ENCODE measurements at regions not wholly inside any gene's neighbourhood (a gene's known extent, or its start where the extent isn't known, plus 50 kb on each side); places are given as distances from the start of the nearest gene placed in this dataset.

- no TSS peak for BruUV-seq (replicated peaks)
- Histone ChIP-seq H3K36me3 (ENCODE audit: control insufficient read depth, insufficient read depth, low read length) (no peaks in the 10 kb centered on the region), H3K27me3 (replicated peaks; ENCODE audit: control insufficient read depth, insufficient read depth, low read length) (no peaks in the 10 kb centered on the region), H3K9me3 (no peaks in the 10 kb centered on the region), H3K4me3 (ENCODE audit: low read depth, low read length) (no peak overlapping the region), H3K4me1 (no peaks in the 10 kb centered on the region)
- no peak overlapping the region for H3K4me3 Mint-ChIP-seq (ENCODE audit: unreplicated experiment)
- ChIA-PET CTCF (no interaction called here), POLR2A (no interaction called here)
- H3K9me3 Mint-ChIP-seq (ENCODE audit: unreplicated experiment), result no peaks in the 10 kb centered on the region
- H3K36me3 Mint-ChIP-seq (ENCODE audit: insufficient read depth, unreplicated experiment), result peaks cover 46% of the 10 kb centered on the region
- H3K4me1 Mint-ChIP-seq (ENCODE audit: low read depth, unreplicated experiment), result no peaks in the 10 kb centered on the region
- H3K27ac Mint-ChIP-seq (ENCODE audit: unreplicated experiment), result no peak overlapping the region
- H3K27me3 Mint-ChIP-seq (ENCODE audit: insufficient read depth, unreplicated experiment), result no peaks in the 10 kb centered on the region
- no peak for DNase-seq
- no peak for TF ChIP-seq CTCF (IDR thresholded peaks at IDR 0.05; ENCODE audit: insufficient read depth in 1 of 2, low read depth in 1 of 2, low read length in 1 of 2, severe bottlenecking in 1 of 2, unreplicated experiment in 1 of 2)
- intact Hi-C loops (cut with micrococcal nuclease; ENCODE audit: unreplicated experiment), result no loop called here
Observed at GRCh38 chr12:124413401-124413800, 118.5 kb downstream of the RFLNA start.

GRCh38 chr12:124412646-124413015 is 117.7 kb downstream of the RFLNA start:
- no peak for DNase-seq
- CTCF ChIA-PET, result no interaction called here
- no TSS peak for BruUV-seq (replicated peaks)
- H3K36me3 ChIP-seq (ENCODE audit: control insufficient read depth, insufficient read depth, low read length), result no peaks in the 10 kb centered on the region
- no peak overlapping the region for H3K27ac Mint-ChIP-seq (ENCODE audit: unreplicated experiment)
- no peaks in the 10 kb centered on the region for H3K27me3 Mint-ChIP-seq (ENCODE audit: insufficient read depth, unreplicated experiment)
- no peaks in the 10 kb centered on the region for H3K9me3 ChIP-seq
- H3K4me3 Mint-ChIP-seq (ENCODE audit: unreplicated experiment), result no peak overlapping the region
- peaks cover 50% of the 10 kb centered on the region for H3K36me3 Mint-ChIP-seq (ENCODE audit: insufficient read depth, unreplicated experiment)
- no peaks in the 10 kb centered on the region for H3K4me1 Mint-ChIP-seq (ENCODE audit: low read depth, unreplicated experiment)
- H3K9me3 Mint-ChIP-seq (ENCODE audit: unreplicated experiment), result no peaks in the 10 kb centered on the region
- POLR2A ChIA-PET, result no interaction called here
- TF ChIP-seq CTCF (IDR thresholded peaks at IDR 0.05; ENCODE audit: insufficient read depth in 1 of 2, low read depth in 1 of 2, low read length in 1 of 2, severe bottlenecking in 1 of 2, unreplicated experiment in 1 of 2), result no peak
- no peaks in the 10 kb centered on the region for H3K27me3 ChIP-seq (replicated peaks; ENCODE audit: control insufficient read depth, insufficient read depth, low read length)
- no peak overlapping the region for H3K4me3 ChIP-seq (ENCODE audit: low read depth, low read length)
- intact Hi-C loops (cut with micrococcal nuclease; ENCODE audit: unreplicated experiment), result no loop called here
- H3K4me1 ChIP-seq, result no peaks in the 10 kb centered on the region

- Histone ChIP-seq H3K4me1 (no peaks in the 10 kb centered on the region), H3K36me3 (ENCODE audit: control insufficient read depth, insufficient read depth, low read length) (no peaks in the 10 kb centered on the region), H3K4me3 (ENCODE audit: low read depth, low read length) (no peak overlapping the region), H3K9me3 (no peaks in the 10 kb centered on the region), H3K27me3 (replicated peaks; ENCODE audit: control insufficient read depth, insufficient read depth, low read length) (no peaks in the 10 kb centered on the region)
- ChIA-PET CTCF (interaction anchor here (0.6 kb wide), 1 partner anchor 22 kb away, joined by 7 read pairs; no protein-coding TSS in a partner anchor), POLR2A (no interaction called here)
- Mint-ChIP-seq H3K27me3 (ENCODE audit: insufficient read depth, unreplicated experiment) (no peaks in the 10 kb centered on the region), H3K4me3 (ENCODE audit: unreplicated experiment) (no peak overlapping the region), H3K36me3 (ENCODE audit: insufficient read depth, unreplicated experiment) (peaks cover 47% of the 10 kb centered on the region), H3K9me3 (ENCODE audit: unreplicated experiment) (no peaks in the 10 kb centered on the region), H3K27ac (ENCODE audit: unreplicated experiment) (no peak overlapping the region), H3K4me1 (ENCODE audit: low read depth, unreplicated experiment) (no peaks in the 10 kb centered on the region)
- TF ChIP-seq CTCF (IDR thresholded peaks at IDR 0.05; ENCODE audit: insufficient read depth in 1 of 2, low read depth in 1 of 2, low read length in 1 of 2, severe bottlenecking in 1 of 2, unreplicated experiment in 1 of 2), result no peak
- no TSS peak for BruUV-seq (replicated peaks)
- intact Hi-C loops (cut with micrococcal nuclease; ENCODE audit: unreplicated experiment), result no loop called here
- no peak for DNase-seq
Observed at GRCh38 chr12:124411953-124412645, 117.2 kb downstream of the RFLNA start.

Measured in Caco-2 (cell line).